ENCODE measurements at regions not wholly inside any gene's neighbourhood (a gene's known extent, or its start where the extent isn't known, plus 50 kb on each side); places are given as distances from the start of the nearest gene placed in this dataset.

GRCh38 chr21:19603011-19603593, 1199.5 kb upstream of the TMPRSS15 start:
- DNase-seq (ENCODE audit: low read depth in 1 of 2, low spot score in 1 of 2) = no peak
- in situ Hi-C loops (cut with HindIII; ENCODE audit: low pct_unique_long_range_greater_than_20kb, low sequenced_read_pairs) = no loop called here
- TF ChIP-seq JUND (IDR thresholded peaks at IDR 0.05; ENCODE audit: low read depth) = no peak

GRCh38 chr21:19608101-19608621, 1204.6 kb upstream of the TMPRSS15 start:
- peak in 1 of 2 experiments; percentile 64 for DNase-seq (ENCODE audit: low read depth in 1 of 2, low spot score in 1 of 2)
- in situ Hi-C loops (cut with HindIII; ENCODE audit: low pct_unique_long_range_greater_than_20kb, low sequenced_read_pairs) = no loop called here
- no peak for TF ChIP-seq JUND (IDR thresholded peaks at IDR 0.05; ENCODE audit: low read depth)

- no peak for TF ChIP-seq JUND (IDR thresholded peaks at IDR 0.05; ENCODE audit: low read depth)
- in situ Hi-C loops (cut with HindIII; ENCODE audit: low pct_unique_long_range_greater_than_20kb, low sequenced_read_pairs) = no loop called here
Measured at GRCh38 chr21:19609611-19610010, 1206.0 kb upstream of the TMPRSS15 start.

GRCh38 chr21:19621837-19622496, 1218.4 kb upstream of the TMPRSS15 start:
- no peak for DNase-seq (ENCODE audit: low read depth in 1 of 2, low spot score in 1 of 2)
- in situ Hi-C loops (cut with HindIII; ENCODE audit: low pct_unique_long_range_greater_than_20kb, low sequenced_read_pairs) = no loop called here
- TF ChIP-seq JUND (IDR thresholded peaks at IDR 0.05; ENCODE audit: low read depth) = no peak

More at GRCh38 chr21:19609611-19610010, 1206.0 kb upstream of the TMPRSS15 start:
- DNase-seq (ENCODE audit: low read depth in 1 of 2, low spot score in 1 of 2) = no peak

GRCh38 chr21:19640964-19641363, 1237.4 kb upstream of the TMPRSS15 start:
- no peak for DNase-seq (ENCODE audit: low read depth in 1 of 2, low spot score in 1 of 2)
- TF ChIP-seq JUND (IDR thresholded peaks at IDR 0.05; ENCODE audit: low read depth) = no peak
- in situ Hi-C loops (cut with HindIII; ENCODE audit: low pct_unique_long_range_greater_than_20kb, low sequenced_read_pairs) = no loop called here

GRCh38 chr21:19648391-19648790, 1244.8 kb upstream of the TMPRSS15 start:
- in situ Hi-C loops (cut with HindIII; ENCODE audit: low pct_unique_long_range_greater_than_20kb, low sequenced_read_pairs) = no loop called here
- no peak for DNase-seq (ENCODE audit: low read depth in 1 of 2, low spot score in 1 of 2)
- TF ChIP-seq JUND (IDR thresholded peaks at IDR 0.05; ENCODE audit: low read depth) = no peak

GRCh38 chr21:19683492-19683891, 1279.9 kb upstream of the TMPRSS15 start:
- in situ Hi-C loops (cut with HindIII; ENCODE audit: low pct_unique_long_range_greater_than_20kb, low sequenced_read_pairs) = no loop called here
- DNase-seq (ENCODE audit: low read depth in 1 of 2, low spot score in 1 of 2) = no peak
- no peak for TF ChIP-seq JUND (IDR thresholded peaks at IDR 0.05; ENCODE audit: low read depth)

GRCh38 chr21:19684328-19684727, 1280.7 kb upstream of the TMPRSS15 start:
- TF ChIP-seq JUND (IDR thresholded peaks at IDR 0.05; ENCODE audit: low read depth) = no peak
- no peak for DNase-seq (ENCODE audit: low read depth in 1 of 2, low spot score in 1 of 2)
- in situ Hi-C loops (cut with HindIII; ENCODE audit: low pct_unique_long_range_greater_than_20kb, low sequenced_read_pairs) = no loop called here

- in situ Hi-C loops (cut with HindIII; ENCODE audit: low pct_unique_long_range_greater_than_20kb, low sequenced_read_pairs) = no loop called here
- no peak for TF ChIP-seq JUND (IDR thresholded peaks at IDR 0.05; ENCODE audit: low read depth)
- no peak for DNase-seq (ENCODE audit: low read depth in 1 of 2, low spot score in 1 of 2)
Measured at GRCh38 chr21:19692231-19692630, 1288.6 kb upstream of the TMPRSS15 start.

GRCh38 chr21:19695796-19696195, 1292.2 kb upstream of the TMPRSS15 start:
- no peak for TF ChIP-seq JUND (IDR thresholded peaks at IDR 0.05; ENCODE audit: low read depth)
- in situ Hi-C loops (cut with HindIII; ENCODE audit: low pct_unique_long_range_greater_than_20kb, low sequenced_read_pairs) = no loop called here
- DNase-seq (ENCODE audit: low read depth in 1 of 2, low spot score in 1 of 2) = no peak

- no peak for DNase-seq (ENCODE audit: low read depth in 1 of 2, low spot score in 1 of 2)
- in situ Hi-C loops (cut with HindIII; ENCODE audit: low pct_unique_long_range_greater_than_20kb, low sequenced_read_pairs) = no loop called here
- no peak for TF ChIP-seq JUND (IDR thresholded peaks at IDR 0.05; ENCODE audit: low read depth)
Measured at GRCh38 chr21:19700476-19700875, 1296.9 kb upstream of the TMPRSS15 start.

GRCh38 chr21:19702726-19703125, 1295.5 kb upstream of the NCAM2 start:
- in situ Hi-C loops (cut with HindIII; ENCODE audit: low pct_unique_long_range_greater_than_20kb, low sequenced_read_pairs) = no loop called here
- no peak for TF ChIP-seq JUND (IDR thresholded peaks at IDR 0.05; ENCODE audit: low read depth)
- no peak for DNase-seq (ENCODE audit: low read depth in 1 of 2, low spot score in 1 of 2)

- TF ChIP-seq JUND (IDR thresholded peaks at IDR 0.05; ENCODE audit: low read depth) = no peak
- no peak for DNase-seq (ENCODE audit: low read depth in 1 of 2, low spot score in 1 of 2)
- in situ Hi-C loops (cut with HindIII; ENCODE audit: low pct_unique_long_range_greater_than_20kb, low sequenced_read_pairs) = no loop called here
Measured at GRCh38 chr21:19704832-19705231, 1293.4 kb upstream of the NCAM2 start.
